ENCODE measurements at regions not wholly inside any gene's neighbourhood (a gene's known extent, or its start where the extent isn't known, plus 50 kb on each side); places are given as distances from the start of the nearest gene placed in this dataset.
"Not testable (repeated sequence)": the region's sequence is repeated elsewhere in the genome, so short reads cannot be mapped to it uniquely, and the experiment has no call there.

GRCh38 chr4:131339137-131339536 is 1810.0 kb upstream of the PCDH10 start:
- H3K9me3 ChIP-seq: no peaks in the 10 kb centered on the region
- H3K36me3 ChIP-seq: no peaks in the 10 kb centered on the region
- no peak overlapping the region for H3K4me3 ChIP-seq
- intact Hi-C loops (cut with DNase I; ENCODE audit: low total_unique reads): no loop called here
- no peak for TF ChIP-seq CTCF (IDR thresholded peaks at IDR 0.05)
- no peaks in the 10 kb centered on the region for H3K27me3 ChIP-seq
- no peak for DNase-seq
- H3K27ac ChIP-seq: no peak overlapping the region
- H3K4me1 ChIP-seq: no peaks in the 10 kb centered on the region

- no peaks in the 10 kb centered on the region for H3K4me1 ChIP-seq
- TF ChIP-seq CTCF (IDR thresholded peaks at IDR 0.05): no peak
- H3K36me3 ChIP-seq: no peaks in the 10 kb centered on the region
- H3K9me3 ChIP-seq: no peaks in the 10 kb centered on the region
- H3K27me3 ChIP-seq: no peaks in the 10 kb centered on the region
- H3K27ac ChIP-seq: no peak overlapping the region
- intact Hi-C loops (cut with DNase I; ENCODE audit: low total_unique reads): no loop called here
- H3K4me3 ChIP-seq: no peak overlapping the region
- no peak for DNase-seq
These were observed 1804.3 kb upstream of the PCDH10 start for GRCh38 chr4:131344761-131345160.

- Histone ChIP-seq H3K27me3 (no peaks in the 10 kb centered on the region), H3K36me3 (no peaks in the 10 kb centered on the region), H3K27ac (no peak overlapping the region), H3K4me3 (no peak overlapping the region), H3K4me1 (no peaks in the 10 kb centered on the region), H3K9me3 (no peaks in the 10 kb centered on the region)
- intact Hi-C loops (cut with DNase I; ENCODE audit: low total_unique reads): no loop called here
- no peak for TF ChIP-seq CTCF (IDR thresholded peaks at IDR 0.05)
- no peak for DNase-seq
These were observed 1801.3 kb upstream of the PCDH10 start for GRCh38 chr4:131347816-131348215.

- no peak for DNase-seq
These were observed 1800.8 kb upstream of the PCDH10 start for GRCh38 chr4:131348263-131348662.

GRCh38 chr4:131352371-131352770 is 1796.7 kb upstream of the PCDH10 start:
- H3K9me3 ChIP-seq; DNase-seq; H3K4me3 ChIP-seq; H3K36me3 ChIP-seq; H3K27ac ChIP-seq; H3K27me3 ChIP-seq; H3K4me1 ChIP-seq; intact Hi-C loops (cut with DNase I; ENCODE audit: low total_unique reads): not testable (repeated sequence)

More at GRCh38 chr4:131348263-131348662, 1800.8 kb upstream of the PCDH10 start:
- intact Hi-C loops (cut with DNase I; ENCODE audit: low total_unique reads): no loop called here
- H3K4me1 ChIP-seq: no peaks in the 10 kb centered on the region
- H3K4me3 ChIP-seq: no peak overlapping the region
- no peaks in the 10 kb centered on the region for H3K27me3 ChIP-seq
- no peaks in the 10 kb centered on the region for H3K36me3 ChIP-seq
- H3K27ac ChIP-seq: no peak overlapping the region
- TF ChIP-seq CTCF (IDR thresholded peaks at IDR 0.05): no peak
- no peaks in the 10 kb centered on the region for H3K9me3 ChIP-seq

GRCh38 chr4:131366714-131367113 is 1782.4 kb upstream of the PCDH10 start:
- H3K9me3 ChIP-seq: no peaks in the 10 kb centered on the region
- no peaks in the 10 kb centered on the region for H3K4me1 ChIP-seq
- H3K27me3 ChIP-seq: no peaks in the 10 kb centered on the region
- no peak for DNase-seq
- H3K27ac ChIP-seq: no peak overlapping the region
- H3K36me3 ChIP-seq: no peaks in the 10 kb centered on the region
- intact Hi-C loops (cut with DNase I; ENCODE audit: low total_unique reads): no loop called here
- H3K4me3 ChIP-seq: no peak overlapping the region
- no peak for TF ChIP-seq CTCF (IDR thresholded peaks at IDR 0.05)
